GM21390 (cell line): ENCODE measurements at regions not wholly inside any gene's neighbourhood (a gene's known extent, or its start where the extent isn't known, plus 50 kb on each side); places are given as distances from the start of the nearest gene placed in this dataset.
"Not testable (repeated sequence)": the region's sequence is repeated elsewhere in the genome, so short reads cannot be mapped to it uniquely, and the experiment has no call there.

Experiments used
- ATAC-seq: cut with Tn5 transposase; IDR thresholded peaks from one replicate; pipeline ENCODE4 v1.9.1; 2021; ENCODE audit not compliant: unreplicated experiment

GRCh38 chr3:87621667-87622066 is 345.3 kb upstream of the POU1F1 start:
- peak; percentile 85 for ATAC-seq

GRCh38 chr3:87615506-87615905 is 339.1 kb upstream of the POU1F1 start:
- ATAC-seq: no peak

- no peak for ATAC-seq
These were observed 338.6 kb upstream of the POU1F1 start for GRCh38 chr3:87614998-87615397.

- ATAC-seq: no peak
These were observed 330.9 kb upstream of the POU1F1 start for GRCh38 chr3:87607234-87607633.

- no peak for ATAC-seq
These were observed 319.4 kb upstream of the POU1F1 start for GRCh38 chr3:87595798-87596197.

GRCh38 chr3:87581240-87581639 is 304.9 kb upstream of the POU1F1 start:
- no peak for ATAC-seq

- no peak for ATAC-seq
These were observed 300.4 kb upstream of the POU1F1 start for GRCh38 chr3:87576752-87577151.

- no peak for ATAC-seq
These were observed 299.2 kb upstream of the POU1F1 start for GRCh38 chr3:87575550-87575949.

- no peak for ATAC-seq
These were observed 291.9 kb upstream of the POU1F1 start for GRCh38 chr3:87568331-87568730.

- no peak for ATAC-seq
These were observed 288.1 kb upstream of the POU1F1 start for GRCh38 chr3:87564438-87564837.

- no peak for ATAC-seq
These were observed 287.3 kb upstream of the POU1F1 start for GRCh38 chr3:87563712-87564111.

GRCh38 chr3:87558492-87558891 is 282.1 kb upstream of the POU1F1 start:
- ATAC-seq: no peak

GRCh38 chr3:87555290-87555689 is 278.9 kb upstream of the POU1F1 start:
- no peak for ATAC-seq

GRCh38 chr3:87553058-87553457 is 276.7 kb upstream of the POU1F1 start:
- ATAC-seq: no peak

GRCh38 chr3:87550892-87551291 is 274.5 kb upstream of the POU1F1 start:
- ATAC-seq: no peak

GRCh38 chr3:87549208-87549607 is 272.8 kb upstream of the POU1F1 start:
- ATAC-seq: no peak

- ATAC-seq: no peak
These were observed 271.9 kb upstream of the POU1F1 start for GRCh38 chr3:87548271-87548670.

GRCh38 chr3:87546216-87546615 is 269.8 kb upstream of the POU1F1 start:
- no peak for ATAC-seq

GRCh38 chr3:87543408-87543807 is 267.0 kb upstream of the POU1F1 start:
- ATAC-seq: not testable (repeated sequence)

- no peak for ATAC-seq
These were observed 265.3 kb upstream of the POU1F1 start for GRCh38 chr3:87541723-87542122.

- not testable (repeated sequence) for ATAC-seq
These were observed 262.3 kb upstream of the POU1F1 start for GRCh38 chr3:87538722-87539121.

- no peak for ATAC-seq
These were observed 233.0 kb upstream of the POU1F1 start for GRCh38 chr3:87509401-87509800.

GRCh38 chr3:87508921-87509320 is 232.5 kb upstream of the POU1F1 start:
- no peak for ATAC-seq

GRCh38 chr3:87507753-87508152 is 231.4 kb upstream of the POU1F1 start:
- no peak for ATAC-seq
